ENCODE measurements at regions not wholly inside any gene's neighbourhood (a gene's known extent, or its start where the extent isn't known, plus 50 kb on each side); places are given as distances from the start of the nearest gene placed in this dataset.

GRCh38 chr12:23088594-23088993, 463.6 kb downstream of the ETNK1 start:
- no peak overlapping the region for H3K27ac ChIP-seq
- no peak for TF ChIP-seq ZFX (IDR thresholded peaks at IDR 0.05)
- TF ChIP-seq CTCF (conservative IDR thresholded peaks at IDR 0.05): no peak

GRCh38 chr12:23093488-23093887, 468.5 kb downstream of the ETNK1 start:
- TF ChIP-seq ZFX (IDR thresholded peaks at IDR 0.05) (no peak), CTCF (conservative IDR thresholded peaks at IDR 0.05) (no peak)
- no peak overlapping the region for H3K27ac ChIP-seq

GRCh38 chr12:23096321-23096720, 471.4 kb downstream of the ETNK1 start:
- TF ChIP-seq ZFX (IDR thresholded peaks at IDR 0.05) (no peak), CTCF (conservative IDR thresholded peaks at IDR 0.05) (no peak)
- H3K27ac ChIP-seq: no peak overlapping the region

- no peak overlapping the region for H3K27ac ChIP-seq
- TF ChIP-seq CTCF (conservative IDR thresholded peaks at IDR 0.05) (no peak), ZFX (IDR thresholded peaks at IDR 0.05) (no peak)
These were observed 473.1 kb downstream of the ETNK1 start for GRCh38 chr12:23098110-23098509.

- no peak overlapping the region for H3K27ac ChIP-seq
- TF ChIP-seq CTCF (conservative IDR thresholded peaks at IDR 0.05) (no peak), ZFX (IDR thresholded peaks at IDR 0.05) (no peak)
These were observed 473.5 kb downstream of the ETNK1 start for GRCh38 chr12:23098517-23098916.

GRCh38 chr12:23099104-23099503, 474.1 kb downstream of the ETNK1 start:
- H3K27ac ChIP-seq: no peak overlapping the region
- no peak for TF ChIP-seq CTCF (conservative IDR thresholded peaks at IDR 0.05)
- TF ChIP-seq ZFX (IDR thresholded peaks at IDR 0.05): no peak

- TF ChIP-seq ZFX (IDR thresholded peaks at IDR 0.05): no peak
- no peak for TF ChIP-seq CTCF (conservative IDR thresholded peaks at IDR 0.05)
- H3K27ac ChIP-seq: no peak overlapping the region
These were observed 474.6 kb downstream of the ETNK1 start for GRCh38 chr12:23099604-23100003.

Measured in C4-2B (cell line).